LNCAP (cell line): ENCODE measurements at regions not wholly inside any gene's neighbourhood (a gene's known extent, or its start where the extent isn't known, plus 50 kb on each side); places are given as distances from the start of the nearest gene placed in this dataset.

Experiments used
- TF ChIP-seq, protein P1 (sequence below): fragments of 450-650 bp; IDR thresholded peaks from 2 replicates; pipeline ENCODE4 v1.5.1; 2017; ENCODE audit warnings: mild to moderate bottlenecking

GRCh38 chr7:3141326-3141725, 97.7 kb upstream of the CARD11 start:
- TF ChIP-seq, protein P1, sequence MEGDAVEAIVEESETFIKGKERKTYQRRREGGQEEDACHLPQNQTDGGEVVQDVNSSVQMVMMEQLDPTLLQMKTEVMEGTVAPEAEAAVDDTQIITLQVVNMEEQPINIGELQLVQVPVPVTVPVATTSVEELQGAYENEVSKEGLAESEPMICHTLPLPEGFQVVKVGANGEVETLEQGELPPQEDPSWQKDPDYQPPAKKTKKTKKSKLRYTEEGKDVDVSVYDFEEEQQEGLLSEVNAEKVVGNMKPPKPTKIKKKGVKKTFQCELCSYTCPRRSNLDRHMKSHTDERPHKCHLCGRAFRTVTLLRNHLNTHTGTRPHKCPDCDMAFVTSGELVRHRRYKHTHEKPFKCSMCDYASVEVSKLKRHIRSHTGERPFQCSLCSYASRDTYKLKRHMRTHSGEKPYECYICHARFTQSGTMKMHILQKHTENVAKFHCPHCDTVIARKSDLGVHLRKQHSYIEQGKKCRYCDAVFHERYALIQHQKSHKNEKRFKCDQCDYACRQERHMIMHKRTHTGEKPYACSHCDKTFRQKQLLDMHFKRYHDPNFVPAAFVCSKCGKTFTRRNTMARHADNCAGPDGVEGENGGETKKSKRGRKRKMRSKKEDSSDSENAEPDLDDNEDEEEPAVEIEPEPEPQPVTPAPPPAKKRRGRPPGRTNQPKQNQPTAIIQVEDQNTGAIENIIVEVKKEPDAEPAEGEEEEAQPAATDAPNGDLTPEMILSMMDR = no peak

GRCh38 chr7:3143869-3144775, 100.5 kb upstream of the CARD11 start:
- TF ChIP-seq, protein P1 = no peak

- TF ChIP-seq, protein P1 = no peak
Measured at GRCh38 chr7:3146571-3147226, 103.0 kb upstream of the CARD11 start.

DNA sequence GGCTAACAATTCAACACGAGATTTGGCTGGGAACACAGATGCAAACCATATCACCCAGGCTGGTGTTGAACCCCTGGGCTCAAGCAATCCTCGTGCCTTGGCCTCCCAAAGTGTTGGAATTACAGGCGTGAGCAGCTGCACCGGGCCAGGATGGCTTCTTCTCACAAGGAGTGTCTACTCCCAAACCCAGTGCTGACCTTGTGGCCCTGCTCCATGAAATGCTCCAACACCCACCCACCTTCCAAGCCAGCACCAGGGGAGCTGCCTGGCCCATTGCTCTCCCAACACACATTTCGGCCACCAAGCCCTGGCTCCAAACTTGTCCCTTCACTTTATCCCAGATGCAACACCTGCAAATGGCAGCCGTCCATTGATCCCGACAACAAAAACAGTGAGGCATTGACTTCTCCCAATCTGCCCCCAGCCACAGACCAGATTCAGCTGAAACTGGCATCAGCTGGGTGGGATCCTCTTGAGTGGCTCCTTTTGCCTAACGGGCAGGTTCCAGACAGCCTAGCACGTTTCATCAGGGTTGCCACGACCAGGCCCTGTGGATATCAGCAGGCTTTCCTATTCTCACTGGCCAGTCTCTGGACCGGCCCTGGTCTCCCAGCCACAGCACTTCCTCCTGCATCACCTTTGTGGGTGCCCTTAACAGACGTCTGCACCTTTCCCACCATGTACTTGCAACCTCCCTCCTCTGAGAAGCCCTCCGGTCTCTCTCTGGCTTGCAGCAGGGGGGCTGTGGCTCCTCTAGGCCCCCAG, 105.7 kb upstream of the CARD11 start:
- TF ChIP-seq, protein P1 = no peak

- TF ChIP-seq, protein P1 = no peak
Measured at GRCh38 chr7:3150027-3150426, 106.4 kb upstream of the CARD11 start.

GRCh38 chr7:3151784-3152183, 108.1 kb upstream of the CARD11 start:
- TF ChIP-seq, protein P1 = no peak

GRCh38 chr7:3152714-3153113, 109.0 kb upstream of the CARD11 start:
- TF ChIP-seq, protein P1 = no peak
